OCI-LY7 (cell line): ENCODE measurements at regions not wholly inside any gene's neighbourhood (a gene's known extent, or its start where the extent isn't known, plus 50 kb on each side); places are given as distances from the start of the nearest gene placed in this dataset.

ENCODE experiments used
- EZH2phosphoT487 ChIP-seq: fragments of 200-600 bp; sonication (generic); IDR thresholded peaks from 2 replicates; pipeline ENCODE4 v1.6.1; 2018; ENCODE audit warnings: low read depth, borderline replicate concordance, mild to moderate bottlenecking, mixed run types, antibody characterized with exemption, low read length, moderate library complexity, mixed read lengths
- TF ChIP-seq, protein P1 (sequence below): fragments of 200-600 bp; sonication (generic); conservative IDR thresholded peaks from 2 replicates; pipeline ENCODE4 v1.5.1; 2014; ENCODE audit warnings: mild to moderate bottlenecking, antibody characterized with exemption, low read length, moderate library complexity, mixed read lengths

DNA sequence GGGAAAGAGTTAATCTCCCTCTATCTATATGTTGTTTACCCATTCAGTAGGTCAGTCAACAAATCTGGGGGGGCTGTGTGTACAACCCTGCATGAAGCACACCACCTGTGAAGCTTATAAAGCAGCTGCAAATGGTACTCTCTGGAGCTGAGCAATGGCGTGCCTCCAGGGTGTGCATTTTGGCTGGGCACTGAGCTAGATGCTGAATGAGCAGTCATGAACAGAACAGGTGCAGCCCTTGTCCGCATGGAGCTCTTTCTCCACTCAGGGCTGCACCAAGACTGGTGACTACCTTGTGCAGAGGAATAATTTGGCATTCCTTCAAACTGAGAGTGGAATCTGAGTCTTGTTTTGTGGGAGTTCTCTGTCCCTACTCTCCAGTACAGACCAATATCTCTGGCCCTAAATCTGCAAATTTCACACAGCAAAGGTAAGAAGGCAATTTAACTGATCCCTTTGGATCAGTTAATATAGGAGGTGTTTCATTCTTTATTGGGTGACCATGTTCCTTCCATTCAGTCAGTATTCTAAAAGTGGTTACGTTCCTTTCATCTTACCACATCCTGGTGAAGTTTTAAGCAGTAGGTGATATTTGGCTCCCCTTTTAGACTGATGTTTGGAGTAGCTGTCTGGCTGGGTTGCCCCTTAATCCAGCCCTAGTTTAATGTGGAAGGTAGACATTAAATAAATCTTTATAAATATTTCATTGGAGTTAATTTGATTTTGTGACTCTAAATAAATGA, 76.0 kb downstream of the GPR88 start:
- TF ChIP-seq, protein P1, sequence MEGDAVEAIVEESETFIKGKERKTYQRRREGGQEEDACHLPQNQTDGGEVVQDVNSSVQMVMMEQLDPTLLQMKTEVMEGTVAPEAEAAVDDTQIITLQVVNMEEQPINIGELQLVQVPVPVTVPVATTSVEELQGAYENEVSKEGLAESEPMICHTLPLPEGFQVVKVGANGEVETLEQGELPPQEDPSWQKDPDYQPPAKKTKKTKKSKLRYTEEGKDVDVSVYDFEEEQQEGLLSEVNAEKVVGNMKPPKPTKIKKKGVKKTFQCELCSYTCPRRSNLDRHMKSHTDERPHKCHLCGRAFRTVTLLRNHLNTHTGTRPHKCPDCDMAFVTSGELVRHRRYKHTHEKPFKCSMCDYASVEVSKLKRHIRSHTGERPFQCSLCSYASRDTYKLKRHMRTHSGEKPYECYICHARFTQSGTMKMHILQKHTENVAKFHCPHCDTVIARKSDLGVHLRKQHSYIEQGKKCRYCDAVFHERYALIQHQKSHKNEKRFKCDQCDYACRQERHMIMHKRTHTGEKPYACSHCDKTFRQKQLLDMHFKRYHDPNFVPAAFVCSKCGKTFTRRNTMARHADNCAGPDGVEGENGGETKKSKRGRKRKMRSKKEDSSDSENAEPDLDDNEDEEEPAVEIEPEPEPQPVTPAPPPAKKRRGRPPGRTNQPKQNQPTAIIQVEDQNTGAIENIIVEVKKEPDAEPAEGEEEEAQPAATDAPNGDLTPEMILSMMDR, result no peak
- no peak for TF ChIP-seq EZH2phosphoT487
